Muscle layer of duodenum (tissue), 2 donors: ENCODE measurements at regions not wholly inside any gene's neighbourhood (a gene's known extent, or its start where the extent isn't known, plus 50 kb on each side); places are given as distances from the start of the nearest gene placed in this dataset.

Source experiments
- H3K27ac ChIP-seq: one replicate; pipeline ENCODE4 v1.7.0; 2013; ENCODE audit warnings: mild to moderate bottlenecking, low read length
- H3K27me3 ChIP-seq: one replicate; pipeline ENCODE4 v1.7.0; 2013; ENCODE audit warnings: low read depth, mild to moderate bottlenecking, control low read depth, low read length
- H3K36me3 ChIP-seq, 2 donors: one replicate each; pipeline ENCODE4 v1.7.0; 2013; ENCODE audit warnings: low read length in 2 of 2, control low read depth in 1 of 2, mild to moderate bottlenecking in 1 of 2; ENCODE audit not compliant: insufficient read depth in 2 of 2, control insufficient read depth in 1 of 2
- H3K4me1 ChIP-seq, 2 donors: one replicate each; pipeline ENCODE4 v1.7.0; 2013; ENCODE audit warnings: low read length in 2 of 2, mild to moderate bottlenecking in 2 of 2, control low read depth in 1 of 2, moderate library complexity in 1 of 2; ENCODE audit not compliant: insufficient read depth in 2 of 2, control insufficient read depth in 1 of 2
- H3K4me3 ChIP-seq, 2 donors: one replicate each; pipeline ENCODE4 v1.7.0; 2013; ENCODE audit warnings: low read length in 2 of 2, low read depth in 1 of 2, mild to moderate bottlenecking in 1 of 2
- H3K9me3 ChIP-seq, 2 donors: one replicate each; pipeline ENCODE4 v1.7.0; 2013; ENCODE audit warnings: low read length in 2 of 2, control low read depth in 1 of 2, mild to moderate bottlenecking in 1 of 2; ENCODE audit not compliant: control insufficient read depth in 1 of 2
- donor health status: healthy.

GRCh38 chr7:114112806-114113205 lies 194.0 kb upstream of the PPP1R3A start:
- Histone ChIP-seq H3K36me3 (no peaks in the 10 kb centered on the region), H3K4me1 (peaks cover 0 to 5% of the 10 kb centered on the region in 2 donors), H3K27me3 (no peaks in the 10 kb centered on the region), H3K9me3 (no peaks in the 10 kb centered on the region), H3K27ac (no peak overlapping the region), H3K4me3 (no peak overlapping the region)

GRCh38 chr7:114110666-114111065 lies 191.9 kb upstream of the PPP1R3A start:
- no peak overlapping the region for H3K4me3 ChIP-seq
- no peak overlapping the region for H3K27ac ChIP-seq
- peaks cover 0 to 11% of the 10 kb centered on the region in 2 donors for H3K4me1 ChIP-seq
- no peaks in the 10 kb centered on the region for H3K36me3 ChIP-seq
- no peaks in the 10 kb centered on the region for H3K9me3 ChIP-seq
- no peaks in the 10 kb centered on the region for H3K27me3 ChIP-seq

- H3K4me3 ChIP-seq: no peak overlapping the region
- H3K36me3 ChIP-seq: no peaks in the 10 kb centered on the region
- H3K9me3 ChIP-seq: no peaks in the 10 kb centered on the region
- H3K4me1 ChIP-seq: peaks cover 0 to 11% of the 10 kb centered on the region in 2 donors
- no peak overlapping the region for H3K27ac ChIP-seq
- no peaks in the 10 kb centered on the region for H3K27me3 ChIP-seq
These were observed 190.9 kb upstream of the PPP1R3A start for GRCh38 chr7:114109721-114110120.

DNA sequence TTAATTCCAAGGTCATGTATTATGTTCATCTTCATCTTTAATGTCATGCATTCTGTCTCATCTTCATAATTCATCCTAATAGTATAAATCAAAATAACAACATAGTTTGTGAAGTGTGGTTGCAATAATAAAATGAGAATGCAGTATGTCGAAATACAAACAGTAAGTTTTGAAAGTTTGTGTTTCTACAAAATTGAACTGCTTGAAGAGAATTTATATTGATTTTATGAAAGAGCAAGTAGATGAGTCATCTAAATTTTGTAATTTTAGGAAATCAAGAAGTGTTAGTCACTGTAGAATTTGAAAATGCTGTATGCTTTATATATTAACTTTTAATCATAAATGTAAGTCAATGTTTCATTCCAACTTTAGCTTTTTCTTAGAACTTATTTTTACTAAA lies 190.5 kb upstream of the PPP1R3A start:
- Histone ChIP-seq H3K4me1 (peaks cover 0 to 13% of the 10 kb centered on the region in 2 donors), H3K4me3 (no peak overlapping the region), H3K9me3 (no peaks in the 10 kb centered on the region), H3K27ac (no peak overlapping the region), H3K27me3 (no peaks in the 10 kb centered on the region), H3K36me3 (no peaks in the 10 kb centered on the region)

- Histone ChIP-seq H3K9me3 (no peaks in the 10 kb centered on the region), H3K4me1 (peaks cover 0 to 14% of the 10 kb centered on the region in 2 donors), H3K4me3 (no peak overlapping the region), H3K27ac (no peak overlapping the region), H3K36me3 (no peaks in the 10 kb centered on the region), H3K27me3 (no peaks in the 10 kb centered on the region)
These were observed 189.7 kb upstream of the PPP1R3A start for GRCh38 chr7:114108510-114108909.

- H3K4me3 ChIP-seq: no peak overlapping the region
- H3K4me1 ChIP-seq: peaks cover 0 to 14% of the 10 kb centered on the region in 2 donors
- no peaks in the 10 kb centered on the region for H3K9me3 ChIP-seq
- H3K27me3 ChIP-seq: no peaks in the 10 kb centered on the region
- no peak overlapping the region for H3K27ac ChIP-seq
- H3K36me3 ChIP-seq: no peaks in the 10 kb centered on the region
These were observed 188.7 kb upstream of the PPP1R3A start for GRCh38 chr7:114107522-114107921.

GRCh38 chr7:114104035-114104434 lies 185.2 kb upstream of the PPP1R3A start:
- Histone ChIP-seq H3K4me3 (no peak overlapping the region), H3K9me3 (no peaks in the 10 kb centered on the region), H3K36me3 (no peaks in the 10 kb centered on the region), H3K27me3 (no peaks in the 10 kb centered on the region), H3K4me1 (peaks cover 0 to 9% of the 10 kb centered on the region in 2 donors), H3K27ac (no peak overlapping the region)

GRCh38 chr7:114102996-114103395 lies 184.2 kb upstream of the PPP1R3A start:
- H3K4me1 ChIP-seq: peaks cover 0 to 9% of the 10 kb centered on the region in 2 donors
- H3K4me3 ChIP-seq: no peak overlapping the region
- H3K27ac ChIP-seq: no peak overlapping the region
- H3K36me3 ChIP-seq: no peaks in the 10 kb centered on the region
- H3K27me3 ChIP-seq: no peaks in the 10 kb centered on the region
- no peaks in the 10 kb centered on the region for H3K9me3 ChIP-seq

- Histone ChIP-seq H3K4me3 (no peak overlapping the region), H3K9me3 (no peaks in the 10 kb centered on the region), H3K27me3 (no peaks in the 10 kb centered on the region), H3K36me3 (no peaks in the 10 kb centered on the region), H3K27ac (no peak overlapping the region), H3K4me1 (peaks cover 0 to 4% of the 10 kb centered on the region in 2 donors)
These were observed 183.3 kb upstream of the PPP1R3A start for GRCh38 chr7:114102131-114102530.

DNA sequence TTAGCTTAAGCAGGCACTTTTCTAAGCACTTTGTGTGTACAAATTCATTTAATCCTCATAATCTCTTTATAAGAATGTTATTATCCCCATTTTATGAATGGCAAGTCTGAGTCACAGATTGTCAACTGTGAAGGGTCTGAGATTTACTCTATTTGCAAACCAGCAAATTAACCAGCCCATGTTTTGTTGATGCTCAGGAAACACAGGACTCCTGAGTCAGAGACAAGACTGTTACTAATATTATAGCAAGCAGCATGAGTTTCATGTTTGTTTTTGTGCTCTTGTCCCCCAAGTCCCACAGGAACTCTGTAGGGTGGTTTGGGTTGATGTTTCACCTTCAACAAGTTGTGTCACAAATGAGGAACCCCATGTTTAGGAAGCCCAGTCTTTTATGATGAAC lies 182.0 kb upstream of the PPP1R3A start:
- H3K4me3 ChIP-seq: no peak overlapping the region
- H3K36me3 ChIP-seq: no peaks in the 10 kb centered on the region
- no peak overlapping the region for H3K27ac ChIP-seq
- H3K4me1 ChIP-seq: peaks cover 0 to 3% of the 10 kb centered on the region in 2 donors
- H3K9me3 ChIP-seq: no peaks in the 10 kb centered on the region
- no peaks in the 10 kb centered on the region for H3K27me3 ChIP-seq

- no peaks in the 10 kb centered on the region for H3K27me3 ChIP-seq
- no peaks in the 10 kb centered on the region for H3K9me3 ChIP-seq
- peaks cover 0 to under 1% of the 10 kb centered on the region in 2 donors for H3K4me1 ChIP-seq
- H3K4me3 ChIP-seq: no peak overlapping the region
- H3K36me3 ChIP-seq: no peaks in the 10 kb centered on the region
- no peak overlapping the region for H3K27ac ChIP-seq
These were observed 180.5 kb upstream of the PPP1R3A start for GRCh38 chr7:114099337-114099736.

DNA sequence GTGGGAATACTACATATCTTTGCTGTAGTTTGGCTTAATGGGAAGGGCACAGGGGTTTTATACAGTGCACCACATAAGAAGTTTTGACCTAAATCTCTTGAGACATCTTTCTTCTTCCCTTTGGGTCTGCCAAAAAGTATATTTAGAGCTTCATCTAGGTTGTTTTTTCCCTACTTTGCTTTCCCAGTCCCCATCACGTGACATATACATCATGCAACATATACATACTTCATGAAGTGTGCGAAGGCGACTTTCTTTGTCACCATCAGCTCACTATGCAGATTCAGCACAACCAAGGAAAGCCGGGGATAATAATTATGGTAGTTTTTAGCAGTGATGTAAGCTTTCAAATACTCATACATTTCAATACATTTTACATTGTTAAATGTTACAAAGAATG lies 177.1 kb upstream of the PPP1R3A start:
- Histone ChIP-seq H3K27ac (no peak overlapping the region), H3K4me3 (no peak overlapping the region), H3K9me3 (no peaks in the 10 kb centered on the region), H3K36me3 (no peaks in the 10 kb centered on the region), H3K27me3 (no peaks in the 10 kb centered on the region), H3K4me1 (no peaks in the 10 kb centered on the region)
